ENCODE measurements at regions not wholly inside any gene's neighbourhood (a gene's known extent, or its start where the extent isn't known, plus 50 kb on each side); places are given as distances from the start of the nearest gene placed in this dataset.

GRCh38 chr2:104109356-104109755 is 744.6 kb upstream of the POU3F3 start:
- Histone ChIP-seq H3K27ac (ENCODE audit: low read length) (no peak overlapping the region), H3K27me3 (replicated peaks in 1 of 2; ENCODE audit: control insufficient read depth in 2 of 2, extremely low read depth in 1 of 2, insufficient read depth in 2 of 2, low read length in 1 of 2) (no peaks in the 10 kb centered on the region), H3K36me3 (ENCODE audit: control insufficient read depth in 2 of 2, extremely low read depth in 1 of 2, insufficient read depth in 1 of 2, low read length in 1 of 2) (no peaks in the 10 kb centered on the region), H3K4me1 (ENCODE audit: control insufficient read depth in 1 of 2, extremely low read depth in 1 of 2, insufficient read depth in 2 of 2, low read length in 2 of 2) (no peaks in the 10 kb centered on the region), H3K4me3 (ENCODE audit: control insufficient read depth in 1 of 2, extremely low read depth in 1 of 2, low read length in 1 of 2) (no peak overlapping the region), H3K9me3 (no peaks in the 10 kb centered on the region)
- ATAC-seq (replicated peaks in 1 of 4): no peak
- no peaks in the 10 kb centered on the region for H3K27me3 Mint-ChIP-seq
- no peak for DNase-seq
- 74% methylated on average over 5 of the region's 8 CpGs for WGBS (ENCODE audit: insufficient coverage)
- H3K4me3 Mint-ChIP-seq: no peak overlapping the region
- POLR2A ChIA-PET: no interaction called here
- no peaks in the 10 kb centered on the region for H3K36me3 Mint-ChIP-seq
- CTCF ChIA-PET: no interaction called here
- H3K27ac Mint-ChIP-seq: no peak overlapping the region
- H3K4me1 Mint-ChIP-seq: no peaks in the 10 kb centered on the region
- peaks cover 4 to 11% (median 5%) of the 10 kb centered on the region in 3 donors for H3K9me3 Mint-ChIP-seq

GRCh38 chr2:104118889-104119288 is 735.0 kb upstream of the POU3F3 start:
- CTCF ChIA-PET: no interaction called here
- Mint-ChIP-seq H3K27me3 (peaks cover 0 to 10% of the 10 kb centered on the region in 2 donors), H3K4me3 (no peak overlapping the region), H3K27ac (no peak overlapping the region), H3K36me3 (no peaks in the 10 kb centered on the region), H3K4me1 (no peaks in the 10 kb centered on the region), H3K9me3 (peaks cover 0 to 7% (median 4%) of the 10 kb centered on the region in 3 donors)
- WGBS (ENCODE audit: insufficient coverage): 82% methylated on average over 2 of the region's 2 CpGs
- DNase-seq: no peak
- POLR2A ChIA-PET: no interaction called here
- H3K9me3 ChIP-seq: no peaks in the 10 kb centered on the region
- H3K27ac ChIP-seq (ENCODE audit: low read length): no peak overlapping the region
- no peak overlapping the region for H3K4me3 ChIP-seq (ENCODE audit: control insufficient read depth in 1 of 2, extremely low read depth in 1 of 2, low read length in 1 of 2)
- H3K27me3 ChIP-seq (replicated peaks in 1 of 2; ENCODE audit: control insufficient read depth in 2 of 2, extremely low read depth in 1 of 2, insufficient read depth in 2 of 2, low read length in 1 of 2): no peaks in the 10 kb centered on the region
- H3K4me1 ChIP-seq (ENCODE audit: control insufficient read depth in 1 of 2, extremely low read depth in 1 of 2, insufficient read depth in 2 of 2, low read length in 2 of 2): no peaks in the 10 kb centered on the region
- no peaks in the 10 kb centered on the region for H3K36me3 ChIP-seq (ENCODE audit: control insufficient read depth in 2 of 2, extremely low read depth in 1 of 2, insufficient read depth in 1 of 2, low read length in 1 of 2)
- ATAC-seq (replicated peaks in 1 of 4): no peak

- Histone ChIP-seq H3K27ac (ENCODE audit: low read length) (no peak overlapping the region), H3K36me3 (ENCODE audit: control insufficient read depth in 2 of 2, extremely low read depth in 1 of 2, insufficient read depth in 1 of 2, low read length in 1 of 2) (no peaks in the 10 kb centered on the region), H3K4me1 (ENCODE audit: control insufficient read depth in 1 of 2, extremely low read depth in 1 of 2, insufficient read depth in 2 of 2, low read length in 2 of 2) (no peaks in the 10 kb centered on the region), H3K27me3 (replicated peaks in 1 of 2; ENCODE audit: control insufficient read depth in 2 of 2, extremely low read depth in 1 of 2, insufficient read depth in 2 of 2, low read length in 1 of 2) (no peaks in the 10 kb centered on the region), H3K9me3 (no peaks in the 10 kb centered on the region), H3K4me3 (ENCODE audit: control insufficient read depth in 1 of 2, extremely low read depth in 1 of 2, low read length in 1 of 2) (no peak overlapping the region)
- Mint-ChIP-seq H3K4me1 (no peaks in the 10 kb centered on the region), H3K27ac (no peak overlapping the region), H3K36me3 (no peaks in the 10 kb centered on the region), H3K27me3 (peaks cover 0 to 10% of the 10 kb centered on the region in 2 donors), H3K4me3 (no peak overlapping the region), H3K9me3 (peaks cover 0 to 7% (median 4%) of the 10 kb centered on the region in 3 donors)
- POLR2A ChIA-PET: no interaction called here
- CTCF ChIA-PET: no interaction called here
- no CpG with 5 or more reads among the region's 4 CpGs for WGBS (ENCODE audit: insufficient coverage)
- no peak for DNase-seq
- ATAC-seq (replicated peaks in 1 of 4): no peak
Measured at GRCh38 chr2:104120171-104120570, 733.7 kb upstream of the POU3F3 start.

GRCh38 chr2:104125096-104125495 is 728.8 kb upstream of the POU3F3 start:
- WGBS (ENCODE audit: insufficient coverage): 73% methylated on average over 1 of the region's 2 CpGs
- POLR2A ChIA-PET: no interaction called here
- no peaks in the 10 kb centered on the region for H3K36me3 ChIP-seq (ENCODE audit: control insufficient read depth in 2 of 2, extremely low read depth in 1 of 2, insufficient read depth in 1 of 2, low read length in 1 of 2)

GRCh38 chr2:104127049-104127770 is 726.7 kb upstream of the POU3F3 start:
- ChIA-PET CTCF (no interaction called here), POLR2A (no interaction called here)
- Histone ChIP-seq H3K9me3 (no peaks in the 10 kb centered on the region), H3K27ac (ENCODE audit: low read length) (no peak overlapping the region), H3K36me3 (ENCODE audit: control insufficient read depth in 2 of 2, extremely low read depth in 1 of 2, insufficient read depth in 1 of 2, low read length in 1 of 2) (no peaks in the 10 kb centered on the region), H3K4me1 (ENCODE audit: control insufficient read depth in 1 of 2, extremely low read depth in 1 of 2, insufficient read depth in 2 of 2, low read length in 2 of 2) (no peaks in the 10 kb centered on the region), H3K27me3 (replicated peaks in 1 of 2; ENCODE audit: control insufficient read depth in 2 of 2, extremely low read depth in 1 of 2, insufficient read depth in 2 of 2, low read length in 1 of 2) (no peaks in the 10 kb centered on the region), H3K4me3 (ENCODE audit: control insufficient read depth in 1 of 2, extremely low read depth in 1 of 2, low read length in 1 of 2) (no peak overlapping the region)
- H3K9me3 Mint-ChIP-seq: peaks cover 4 to 13% (median 9%) of the 10 kb centered on the region in 3 donors
- no peak overlapping the region for H3K4me3 Mint-ChIP-seq
- H3K4me1 Mint-ChIP-seq: no peaks in the 10 kb centered on the region
- ATAC-seq (replicated peaks in 1 of 4) (no peak), DNase-seq (no peak)
- no peaks in the 10 kb centered on the region for H3K36me3 Mint-ChIP-seq
- H3K27me3 Mint-ChIP-seq: peaks cover 0 to 1% of the 10 kb centered on the region in 2 donors
- no peak overlapping the region for H3K27ac Mint-ChIP-seq

More at GRCh38 chr2:104125096-104125495, 728.8 kb upstream of the POU3F3 start:
- peaks cover 0 to 10% of the 10 kb centered on the region in 2 donors for H3K27me3 Mint-ChIP-seq
- ATAC-seq (replicated peaks in 1 of 4) (no peak), DNase-seq (no peak)
- no peak overlapping the region for H3K4me3 ChIP-seq (ENCODE audit: control insufficient read depth in 1 of 2, extremely low read depth in 1 of 2, low read length in 1 of 2)
- H3K4me3 Mint-ChIP-seq: no peak overlapping the region
- H3K27ac ChIP-seq (ENCODE audit: low read length): no peak overlapping the region
- H3K27ac Mint-ChIP-seq: no peak overlapping the region
- H3K4me1 ChIP-seq (ENCODE audit: control insufficient read depth in 1 of 2, extremely low read depth in 1 of 2, insufficient read depth in 2 of 2, low read length in 2 of 2): no peaks in the 10 kb centered on the region
- H3K9me3 Mint-ChIP-seq: peaks cover 5 to 13% (median 9%) of the 10 kb centered on the region in 3 donors
- H3K4me1 Mint-ChIP-seq: no peaks in the 10 kb centered on the region
- no peaks in the 10 kb centered on the region for H3K9me3 ChIP-seq
- H3K36me3 Mint-ChIP-seq: no peaks in the 10 kb centered on the region
- CTCF ChIA-PET: no interaction called here
- H3K27me3 ChIP-seq (replicated peaks in 1 of 2; ENCODE audit: control insufficient read depth in 2 of 2, extremely low read depth in 1 of 2, insufficient read depth in 2 of 2, low read length in 1 of 2): no peaks in the 10 kb centered on the region

- POLR2A ChIA-PET: no interaction called here
- Histone ChIP-seq H3K4me3 (ENCODE audit: control insufficient read depth in 1 of 2, extremely low read depth in 1 of 2, low read length in 1 of 2) (no peak overlapping the region), H3K36me3 (ENCODE audit: control insufficient read depth in 2 of 2, extremely low read depth in 1 of 2, insufficient read depth in 1 of 2, low read length in 1 of 2) (no peaks in the 10 kb centered on the region), H3K27ac (ENCODE audit: low read length) (no peak overlapping the region), H3K4me1 (ENCODE audit: control insufficient read depth in 1 of 2, extremely low read depth in 1 of 2, insufficient read depth in 2 of 2, low read length in 2 of 2) (no peaks in the 10 kb centered on the region), H3K27me3 (replicated peaks in 1 of 2; ENCODE audit: control insufficient read depth in 2 of 2, extremely low read depth in 1 of 2, insufficient read depth in 2 of 2, low read length in 1 of 2) (no peaks in the 10 kb centered on the region), H3K9me3 (no peaks in the 10 kb centered on the region)
- H3K4me1 Mint-ChIP-seq: no peaks in the 10 kb centered on the region
- no peak for ATAC-seq (replicated peaks in 1 of 4)
- CTCF ChIA-PET: no interaction called here
- H3K4me3 Mint-ChIP-seq: no peak overlapping the region
- no peaks in the 10 kb centered on the region for H3K36me3 Mint-ChIP-seq
- H3K27me3 Mint-ChIP-seq: peaks cover 0 to 6% of the 10 kb centered on the region in 2 donors
- no peak for DNase-seq
- WGBS (ENCODE audit: insufficient coverage): 40% methylated on average over 1 of the region's 3 CpGs
- H3K27ac Mint-ChIP-seq: no peak overlapping the region
- peaks cover 4 to 31% (median 8%) of the 10 kb centered on the region in 3 donors for H3K9me3 Mint-ChIP-seq
Measured at GRCh38 chr2:104140361-104140760, 713.6 kb upstream of the POU3F3 start.

GRCh38 chr2:104158191-104158590 is 695.7 kb upstream of the POU3F3 start:
- no peak for ATAC-seq (replicated peaks in 1 of 4)
- 60% methylated on average over 2 of the region's 4 CpGs for WGBS (ENCODE audit: insufficient coverage)
- Mint-ChIP-seq H3K27ac (no peak overlapping the region), H3K9me3 (peaks cover 5 to 12% (median 7%) of the 10 kb centered on the region in 3 donors), H3K36me3 (no peaks in the 10 kb centered on the region), H3K4me1 (no peaks in the 10 kb centered on the region), H3K27me3 (peaks cover 0 to 6% of the 10 kb centered on the region in 2 donors), H3K4me3 (no peak overlapping the region)
- Histone ChIP-seq H3K27me3 (replicated peaks in 1 of 2; ENCODE audit: control insufficient read depth in 2 of 2, extremely low read depth in 1 of 2, insufficient read depth in 2 of 2, low read length in 1 of 2) (no peaks in the 10 kb centered on the region), H3K4me1 (ENCODE audit: control insufficient read depth in 1 of 2, extremely low read depth in 1 of 2, insufficient read depth in 2 of 2, low read length in 2 of 2) (no peaks in the 10 kb centered on the region), H3K4me3 (ENCODE audit: control insufficient read depth in 1 of 2, extremely low read depth in 1 of 2, low read length in 1 of 2) (no peak overlapping the region), H3K36me3 (ENCODE audit: control insufficient read depth in 2 of 2, extremely low read depth in 1 of 2, insufficient read depth in 1 of 2, low read length in 1 of 2) (no peaks in the 10 kb centered on the region), H3K9me3 (no peaks in the 10 kb centered on the region), H3K27ac (ENCODE audit: low read length) (no peak overlapping the region)
- no peak for DNase-seq
- POLR2A ChIA-PET: no interaction called here
- CTCF ChIA-PET: no interaction called here

All from T-cell (primary cell).